ENCODE measurements at regions not wholly inside any gene's neighbourhood (a gene's known extent, or its start where the extent isn't known, plus 50 kb on each side); places are given as distances from the start of the nearest gene placed in this dataset.

DNA sequence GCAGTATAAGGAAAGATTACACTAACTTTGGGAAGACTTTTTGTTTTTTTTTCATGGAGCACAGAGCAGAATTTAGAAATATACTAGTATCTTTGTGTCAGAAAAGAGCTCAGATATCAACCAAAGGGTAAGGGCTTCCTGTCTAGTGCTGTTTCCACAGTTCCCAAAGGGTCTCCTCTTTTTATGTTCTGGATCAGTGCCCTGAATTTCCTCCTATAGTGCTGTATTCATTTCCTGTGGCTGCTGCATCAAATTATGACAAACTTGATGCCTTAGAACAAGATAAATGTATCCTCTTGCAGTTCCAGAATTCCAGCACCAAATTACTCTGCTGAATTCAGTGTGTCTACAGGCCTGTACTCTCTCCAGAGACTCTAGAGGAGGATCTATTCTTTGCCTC lies 219.8 kb upstream of the THRB start:
- TF ChIP-seq, protein P1, sequence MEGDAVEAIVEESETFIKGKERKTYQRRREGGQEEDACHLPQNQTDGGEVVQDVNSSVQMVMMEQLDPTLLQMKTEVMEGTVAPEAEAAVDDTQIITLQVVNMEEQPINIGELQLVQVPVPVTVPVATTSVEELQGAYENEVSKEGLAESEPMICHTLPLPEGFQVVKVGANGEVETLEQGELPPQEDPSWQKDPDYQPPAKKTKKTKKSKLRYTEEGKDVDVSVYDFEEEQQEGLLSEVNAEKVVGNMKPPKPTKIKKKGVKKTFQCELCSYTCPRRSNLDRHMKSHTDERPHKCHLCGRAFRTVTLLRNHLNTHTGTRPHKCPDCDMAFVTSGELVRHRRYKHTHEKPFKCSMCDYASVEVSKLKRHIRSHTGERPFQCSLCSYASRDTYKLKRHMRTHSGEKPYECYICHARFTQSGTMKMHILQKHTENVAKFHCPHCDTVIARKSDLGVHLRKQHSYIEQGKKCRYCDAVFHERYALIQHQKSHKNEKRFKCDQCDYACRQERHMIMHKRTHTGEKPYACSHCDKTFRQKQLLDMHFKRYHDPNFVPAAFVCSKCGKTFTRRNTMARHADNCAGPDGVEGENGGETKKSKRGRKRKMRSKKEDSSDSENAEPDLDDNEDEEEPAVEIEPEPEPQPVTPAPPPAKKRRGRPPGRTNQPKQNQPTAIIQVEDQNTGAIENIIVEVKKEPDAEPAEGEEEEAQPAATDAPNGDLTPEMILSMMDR (IDR thresholded peaks at IDR 0.05), result no peak
- no peak for TF ChIP-seq POLR2A (IDR thresholded peaks at IDR 0.05)
